HG03064 (cell line): ENCODE measurements at regions not wholly inside any gene's neighbourhood (a gene's known extent, or its start where the extent isn't known, plus 50 kb on each side); places are given as distances from the start of the nearest gene placed in this dataset.

Experiments
- ATAC-seq: cut with Tn5 transposase; IDR thresholded peaks from one replicate; pipeline ENCODE4 v1.9.1; 2021; ENCODE audit warnings: low read depth; ENCODE audit not compliant: unreplicated experiment

- ATAC-seq = no peak
Measured at GRCh38 chr12:39061576-39061975, 156.2 kb upstream of the CPNE8 start.

DNA sequence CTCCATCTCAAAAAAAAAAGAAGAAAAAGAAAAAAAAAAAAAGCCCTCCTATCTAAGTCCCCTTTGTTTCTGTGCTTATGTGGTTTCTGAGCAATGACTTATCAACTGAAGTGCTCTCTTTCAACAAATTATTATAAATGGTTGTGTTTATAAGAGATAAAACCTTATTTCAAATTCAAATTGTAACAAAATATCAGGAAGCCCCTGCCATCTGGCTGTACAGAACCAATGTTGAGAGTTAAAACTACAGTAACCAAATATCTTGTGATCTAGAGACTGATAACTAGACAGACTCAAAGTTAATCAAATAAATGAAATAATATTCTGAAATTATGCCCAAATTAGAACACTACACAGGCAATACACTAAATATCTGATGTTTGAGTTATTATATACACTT is 143.0 kb upstream of the CPNE8 start:
- ATAC-seq = no peak

GRCh38 chr12:39047539-39048262 is 142.3 kb upstream of the CPNE8 start:
- no peak for ATAC-seq

- no peak for ATAC-seq
Measured at GRCh38 chr12:39044754-39045153, 139.4 kb upstream of the CPNE8 start.

DNA sequence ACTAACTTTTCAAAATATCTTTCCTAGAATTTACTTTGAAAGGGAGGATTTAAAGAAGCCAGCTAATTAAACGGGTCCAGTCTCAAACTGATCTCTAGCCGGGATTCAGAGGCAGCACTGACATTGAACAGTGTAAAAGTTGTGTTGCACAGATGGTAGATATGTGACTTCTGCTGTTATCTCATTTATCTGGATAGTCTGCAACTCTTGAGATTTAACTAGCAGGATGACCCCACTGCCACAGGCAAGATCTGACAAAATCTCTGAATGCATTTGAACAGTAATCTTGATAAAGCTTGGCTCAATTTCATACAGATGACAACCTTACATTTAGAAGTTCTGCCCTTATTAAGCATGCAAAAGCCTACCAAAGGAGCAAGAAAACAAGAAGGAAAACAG is 138.0 kb upstream of the CPNE8 start:
- ATAC-seq = no peak

DNA sequence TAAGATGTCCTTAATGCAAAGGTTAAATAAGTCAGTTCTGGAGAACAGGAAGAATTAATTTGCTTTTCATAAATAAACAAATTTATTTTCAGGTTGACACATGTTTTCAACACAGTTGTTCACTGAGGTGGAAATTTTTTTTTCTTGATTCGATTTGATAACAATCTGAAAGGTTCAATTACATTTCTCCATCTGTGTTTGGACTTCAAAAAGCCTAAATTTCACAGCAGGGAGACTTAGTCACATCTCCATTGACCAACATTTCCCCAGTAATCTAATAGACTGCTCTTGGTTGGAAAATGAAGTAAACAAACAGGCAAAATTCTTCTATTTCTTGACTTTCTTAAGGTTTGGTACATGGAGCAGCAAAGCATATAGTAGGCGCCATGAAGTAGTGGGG is 134.9 kb upstream of the CPNE8 start:
- ATAC-seq = no peak

DNA sequence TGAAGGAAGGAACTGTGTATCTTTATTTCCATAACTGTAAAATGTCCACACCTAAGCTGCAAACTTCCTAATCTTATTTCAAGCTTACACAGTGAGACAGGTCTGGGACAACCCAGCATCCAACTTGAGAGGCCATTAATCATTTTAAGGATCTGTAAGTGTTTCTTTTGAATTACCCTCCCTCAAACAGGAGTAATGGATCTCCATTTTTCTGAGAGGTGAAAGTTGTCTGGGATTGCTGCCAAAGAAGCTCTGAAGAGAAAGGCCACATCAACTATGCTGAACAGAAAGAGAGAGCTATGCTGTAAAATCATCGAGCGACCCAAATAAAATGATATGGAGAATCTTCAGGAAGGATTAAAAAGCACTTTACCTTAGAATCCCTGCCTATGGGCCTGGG is 131.7 kb upstream of the CPNE8 start:
- no peak for ATAC-seq

DNA sequence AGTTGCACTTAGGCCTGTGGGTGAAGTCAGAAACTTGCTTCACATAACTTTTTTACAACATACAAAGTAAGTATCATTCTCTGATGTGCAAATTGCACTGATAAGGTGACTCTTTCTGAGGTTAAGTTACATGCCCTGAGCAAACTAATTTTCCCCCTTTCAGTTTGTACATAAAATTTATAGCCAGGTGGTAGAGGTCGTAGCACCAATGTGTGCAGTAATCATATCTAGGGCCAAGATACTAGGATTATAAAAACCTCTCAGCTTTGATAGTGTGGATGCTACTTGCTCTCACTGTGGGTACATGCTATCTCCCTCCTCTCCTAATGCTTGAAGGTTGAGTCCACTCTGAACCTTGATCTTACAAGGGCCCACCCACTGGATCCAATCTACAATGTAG is 130.7 kb upstream of the CPNE8 start:
- no peak for ATAC-seq

DNA sequence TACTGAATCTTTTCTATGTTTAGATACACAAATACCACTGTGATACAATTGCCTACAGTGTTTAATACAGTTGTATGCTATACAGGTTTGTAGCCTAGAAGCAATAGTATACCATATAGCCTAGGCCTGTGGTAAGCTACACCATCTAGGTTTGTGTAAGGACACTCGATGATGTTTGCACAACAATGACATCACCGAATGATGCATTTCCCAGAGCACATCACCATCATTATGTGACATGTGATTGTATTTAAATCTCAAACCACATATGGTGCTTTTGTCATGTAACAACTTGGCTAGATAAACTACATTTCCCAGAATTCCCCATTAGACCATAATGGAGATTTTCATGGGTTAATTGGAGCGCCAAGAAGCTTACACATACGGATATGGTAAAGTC is 128.4 kb upstream of the CPNE8 start:
- ATAC-seq = no peak

DNA sequence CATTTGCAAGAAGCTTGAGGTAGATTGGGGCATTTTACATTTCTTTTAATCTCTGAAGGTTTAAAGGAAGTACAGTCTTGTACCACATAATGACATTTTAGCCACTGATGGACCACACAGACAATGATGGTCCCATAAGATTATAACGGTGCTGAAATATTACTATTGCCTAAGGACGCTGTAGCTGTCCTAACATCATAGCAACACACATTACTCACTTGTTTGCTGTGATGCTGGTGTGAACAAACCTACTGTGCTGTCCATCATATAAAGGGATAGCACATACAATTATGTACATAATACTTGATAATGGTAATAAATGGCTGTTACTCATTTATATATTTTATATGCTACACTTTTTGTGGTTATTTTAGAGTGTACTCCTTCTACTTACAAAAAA is 127.1 kb upstream of the CPNE8 start:
- ATAC-seq = no peak

DNA sequence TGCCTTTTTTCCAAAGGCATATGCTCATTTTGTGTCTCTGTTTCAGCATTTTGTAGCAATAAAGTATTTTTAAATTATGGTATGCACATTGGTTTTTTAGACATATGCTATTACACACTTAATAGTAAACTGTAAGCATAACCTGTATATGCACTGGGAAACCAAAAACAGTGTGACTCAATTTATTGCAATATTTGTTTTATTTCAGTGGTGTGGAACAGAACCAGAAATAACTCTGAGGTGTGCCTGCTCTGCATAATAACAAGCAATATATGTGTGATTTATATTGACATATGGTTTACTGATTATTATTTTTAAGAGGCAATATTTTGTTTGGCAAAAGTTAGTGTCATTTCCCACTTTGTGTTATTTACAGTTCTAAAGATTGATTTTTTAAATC is 126.6 kb upstream of the CPNE8 start:
- no peak for ATAC-seq

DNA sequence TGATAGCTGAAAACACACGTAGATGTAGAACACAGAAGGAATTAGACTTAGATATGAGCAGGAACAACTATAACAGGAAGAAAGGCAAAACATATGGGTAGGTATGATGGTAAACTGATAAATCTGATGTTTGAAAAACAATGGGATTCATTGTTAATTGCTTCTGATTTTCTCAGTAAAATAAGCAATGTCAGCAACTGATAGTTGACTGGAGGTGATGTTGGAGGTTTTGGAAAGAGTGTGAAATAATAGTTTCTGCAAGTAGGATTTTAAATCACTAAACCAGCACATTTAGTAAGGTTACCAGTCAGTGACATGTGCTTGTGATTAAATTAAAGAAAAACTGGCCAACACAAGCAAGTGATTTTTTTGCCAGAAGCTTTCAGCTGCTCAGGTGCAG is 123.0 kb upstream of the CPNE8 start:
- no peak for ATAC-seq

GRCh38 chr12:39012870-39013269 is 107.5 kb upstream of the CPNE8 start:
- no peak for ATAC-seq

GRCh38 chr12:39011166-39011565 is 105.8 kb upstream of the CPNE8 start:
- no peak for ATAC-seq

DNA sequence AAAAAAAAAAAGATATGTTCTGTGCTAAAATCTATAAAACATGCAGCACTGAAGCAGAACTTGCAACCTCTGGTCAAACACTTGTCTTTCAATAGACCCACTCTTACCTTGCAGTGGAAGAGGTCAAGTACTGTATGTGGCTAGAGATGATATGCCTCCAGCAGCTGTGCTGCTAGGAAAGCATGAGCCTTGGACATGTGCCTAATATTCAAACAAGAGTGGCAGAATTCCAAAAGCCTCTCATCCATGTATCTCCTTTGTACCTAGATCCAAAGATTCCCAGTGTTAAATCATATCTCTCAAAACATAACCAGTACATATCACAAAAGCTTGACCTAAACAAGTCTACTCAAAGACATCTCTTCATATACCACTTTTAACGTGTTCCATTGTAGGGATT is 105.0 kb upstream of the CPNE8 start:
- no peak for ATAC-seq

DNA sequence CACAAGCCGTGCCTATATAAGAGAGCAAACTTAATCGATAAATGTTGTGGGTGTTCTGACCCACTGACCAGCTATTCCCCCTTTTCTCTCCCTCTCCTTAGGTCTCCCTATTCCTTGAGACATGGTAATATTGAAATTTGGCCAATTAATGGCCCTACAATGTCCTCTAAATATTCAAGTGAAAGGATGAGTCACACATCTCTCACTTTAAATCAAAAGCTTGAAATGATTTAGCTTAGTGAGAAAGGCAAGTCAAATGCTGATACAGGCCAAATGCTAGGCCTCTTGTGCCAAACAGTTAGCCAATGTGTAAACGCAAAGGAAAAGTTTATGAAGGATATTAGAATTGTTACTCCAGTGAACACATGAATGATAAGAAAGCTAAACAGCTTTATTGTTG is 102.2 kb upstream of the CPNE8 start:
- no peak for ATAC-seq

DNA sequence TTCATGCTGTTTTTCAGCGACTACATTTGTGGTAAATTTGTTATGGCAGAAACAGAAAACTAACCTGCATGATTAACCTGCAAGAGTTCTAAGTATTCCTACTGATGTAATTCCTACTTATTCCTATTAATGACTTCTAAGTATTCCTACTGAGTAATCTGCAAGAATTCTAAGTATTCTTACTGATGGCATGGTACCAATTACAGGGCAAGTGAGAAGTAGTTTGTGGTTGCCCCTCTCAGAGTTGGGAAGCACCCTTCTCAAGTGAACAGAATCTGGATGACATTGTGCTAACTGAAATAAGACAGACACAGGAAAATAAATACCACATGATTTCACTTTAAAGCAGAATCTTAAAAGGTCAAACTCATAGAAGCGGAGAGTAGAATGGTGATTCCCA is 100.9 kb upstream of the CPNE8 start:
- ATAC-seq = no peak

DNA sequence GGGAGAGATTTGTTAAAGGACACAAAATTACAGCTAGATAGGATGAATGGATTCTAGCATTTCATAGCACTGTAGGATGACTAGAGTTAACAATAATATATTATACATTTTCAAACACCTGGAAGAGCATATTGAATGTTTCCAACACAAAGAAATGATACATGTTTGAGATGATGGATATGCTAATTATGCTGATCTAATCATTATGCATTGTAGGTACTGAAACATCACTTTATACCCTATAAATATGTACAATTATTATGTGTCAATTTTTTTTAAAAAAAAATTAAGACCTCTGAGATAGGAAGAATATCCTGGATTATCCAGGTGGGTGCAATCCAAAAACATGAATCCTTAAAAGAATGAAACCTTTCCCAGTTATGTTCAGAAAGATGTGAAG is 100.3 kb upstream of the CPNE8 start:
- no peak for ATAC-seq

GRCh38 chr12:39003541-39004155 is 98.3 kb upstream of the CPNE8 start:
- ATAC-seq = no peak

DNA sequence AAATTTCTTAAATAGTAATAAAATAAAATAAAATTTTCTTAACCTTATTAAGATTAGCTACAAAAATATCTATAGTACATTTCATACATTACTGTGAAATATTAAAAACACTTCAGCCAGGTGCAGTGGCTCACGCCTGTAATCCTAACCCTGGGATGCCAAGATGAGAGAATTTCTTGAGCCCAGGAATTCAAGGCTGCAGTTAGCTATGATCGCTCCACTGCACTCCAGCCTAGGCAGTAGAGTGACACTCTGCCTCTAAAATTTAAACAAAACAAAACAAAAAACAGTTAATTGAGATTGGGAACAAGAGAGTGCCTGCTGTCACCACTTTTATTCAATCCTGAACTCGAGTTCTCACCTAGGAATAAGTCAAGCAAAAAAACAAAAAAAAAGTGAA is 95.0 kb upstream of the CPNE8 start:
- ATAC-seq = no peak

DNA sequence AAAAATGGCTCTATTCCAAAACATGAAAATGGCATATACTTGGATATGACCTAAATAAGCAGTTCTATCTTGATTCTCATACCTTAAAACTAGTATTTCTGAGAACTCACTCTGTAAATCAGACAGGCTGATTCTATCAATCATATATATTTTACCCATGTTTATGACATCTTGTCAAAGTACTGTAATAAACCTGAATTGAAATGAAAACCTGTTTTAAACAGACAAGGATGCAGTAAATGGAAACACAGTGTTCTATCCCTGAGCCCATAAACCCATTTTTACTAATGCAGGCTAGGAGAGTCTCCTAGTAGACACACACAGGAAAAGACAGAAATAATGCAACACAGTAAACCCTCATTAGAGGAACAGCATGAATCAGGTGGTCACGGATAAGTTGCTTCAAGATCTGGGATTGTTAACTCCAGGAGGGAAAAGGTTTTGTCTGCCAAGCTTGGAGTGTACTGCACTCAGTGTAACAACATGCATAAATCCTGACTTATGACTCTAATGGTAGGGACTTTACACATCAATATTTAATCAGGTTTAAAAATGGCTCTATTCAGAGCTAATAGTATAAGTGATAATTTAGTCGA is 93.6 kb upstream of the CPNE8 start:
- ATAC-seq = no peak

DNA sequence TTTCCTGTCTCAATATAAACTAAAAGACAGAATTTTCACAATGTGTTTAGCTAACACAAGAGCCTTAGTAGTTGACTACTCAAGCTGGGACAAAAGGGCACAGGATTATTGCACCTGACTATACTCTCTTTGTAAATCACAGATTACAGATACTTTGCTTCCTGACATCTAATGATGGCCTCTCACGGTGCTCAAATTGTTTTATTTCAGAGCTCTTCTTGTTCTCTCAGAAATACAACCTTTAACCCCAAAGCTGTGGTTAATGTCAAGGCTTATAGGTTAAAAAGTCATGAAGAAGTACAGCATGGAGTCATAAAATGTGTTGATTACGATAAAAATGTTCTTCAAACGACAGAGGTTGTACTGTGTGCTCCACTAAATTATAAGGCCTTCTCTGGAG is 89.9 kb upstream of the CPNE8 start:
- no peak for ATAC-seq
